ENCODE measurements at regions not wholly inside any gene's neighbourhood (a gene's known extent, or its start where the extent isn't known, plus 50 kb on each side); places are given as distances from the start of the nearest gene placed in this dataset.

GRCh38 chr3:19046440-19046839, 101.9 kb upstream of the KCNH8 start:
- TF ChIP-seq CTCF (IDR thresholded peaks at IDR 0.05; ENCODE audit: low read depth, low read length, missing input control) (no peak), MAX (IDR thresholded peaks at IDR 0.05) (no peak), RAD21 (IDR thresholded peaks at IDR 0.05) (peak in 1 of 2 donors; percentile 31), REST (IDR thresholded peaks at IDR 0.05) (no peak), JUND (IDR thresholded peaks at IDR 0.05) (no peak), SP1 (IDR thresholded peaks at IDR 0.05) (no peak), HNF4G (IDR thresholded peaks at IDR 0.05) (no peak), GABPA (IDR thresholded peaks at IDR 0.05 in 1 of 2, conservative IDR thresholded peaks at IDR 0.05 in 1 of 2) (no peak), TAF1 (conservative IDR thresholded peaks at IDR 0.05) (no peak), NR2F2 (IDR thresholded peaks at IDR 0.05) (no peak), YY1 (IDR thresholded peaks at IDR 0.05) (no peak), ZBTB33 (IDR thresholded peaks at IDR 0.05) (no peak), EGR1 (IDR thresholded peaks at IDR 0.05; ENCODE audit: low read depth in 2 of 2) (no peak)

Measured in liver (tissue), 3 donors.